GM21529 (cell line): ENCODE measurements at regions not wholly inside any gene's neighbourhood (a gene's known extent, or its start where the extent isn't known, plus 50 kb on each side); places are given as distances from the start of the nearest gene placed in this dataset.

ENCODE experiments used
- ATAC-seq: cut with Tn5 transposase; IDR thresholded peaks from one replicate; pipeline ENCODE4 v1.9.1; 2021; ENCODE audit not compliant: unreplicated experiment

- ATAC-seq: no peak
Measured at GRCh38 chr2:5039241-5039975, 652.8 kb upstream of the SOX11 start.

DNA sequence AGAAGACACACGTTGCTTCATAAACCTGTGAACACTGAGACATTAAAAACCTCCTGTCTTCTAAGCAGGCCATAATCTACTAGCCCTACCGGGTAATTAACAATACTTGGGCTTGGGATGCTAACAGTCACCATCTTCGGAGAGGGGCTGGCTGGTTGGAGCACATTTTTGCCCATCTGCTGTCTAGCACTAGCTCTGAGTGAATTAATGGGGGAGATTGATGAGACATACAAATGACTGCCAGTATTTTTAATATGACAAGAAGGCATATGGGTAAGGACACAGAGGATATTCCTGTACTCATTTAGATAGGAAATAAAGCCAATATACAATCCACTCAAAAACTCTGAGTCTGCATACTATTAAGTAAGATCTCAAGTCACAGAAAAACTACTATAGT is 651.6 kb upstream of the SOX11 start:
- no peak for ATAC-seq

- no peak for ATAC-seq
Measured at GRCh38 chr2:5041501-5041900, 650.7 kb upstream of the SOX11 start.

- no peak for ATAC-seq
Measured at GRCh38 chr2:5042666-5043440, 649.3 kb upstream of the SOX11 start.

GRCh38 chr2:5051300-5051699 is 640.9 kb upstream of the SOX11 start:
- no peak for ATAC-seq

DNA sequence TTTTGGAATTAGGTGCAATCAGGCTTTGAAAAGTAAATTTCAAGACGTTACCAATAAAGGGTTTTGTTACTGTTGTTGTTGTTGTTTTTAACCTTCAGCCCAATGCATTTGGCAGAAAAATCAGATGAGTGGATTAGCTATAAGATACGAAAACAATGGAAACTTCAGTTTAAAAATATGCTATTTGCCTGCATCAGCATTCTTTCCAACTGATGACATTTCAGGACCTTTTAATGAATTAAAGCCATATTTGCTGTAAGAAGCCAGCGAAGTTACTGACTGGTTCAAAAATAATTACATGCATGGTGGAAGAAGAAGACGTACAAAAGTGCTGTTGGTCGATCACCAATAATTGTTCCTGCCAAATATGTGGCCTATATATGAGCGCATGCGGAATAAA is 639.3 kb upstream of the SOX11 start:
- ATAC-seq: no peak

- no peak for ATAC-seq
Measured at GRCh38 chr2:5057891-5058351, 634.3 kb upstream of the SOX11 start.

- ATAC-seq: no peak
Measured at GRCh38 chr2:5060956-5061355, 631.2 kb upstream of the SOX11 start.

- ATAC-seq: no peak
Measured at GRCh38 chr2:5064687-5065086, 627.5 kb upstream of the SOX11 start.

GRCh38 chr2:5067816-5068215 is 624.4 kb upstream of the SOX11 start:
- ATAC-seq: no peak

- no peak for ATAC-seq
Measured at GRCh38 chr2:5070257-5070656, 621.9 kb upstream of the SOX11 start.

- no peak for ATAC-seq
Measured at GRCh38 chr2:5074733-5075132, 617.5 kb upstream of the SOX11 start.

- ATAC-seq: no peak
Measured at GRCh38 chr2:5076599-5076998, 615.6 kb upstream of the SOX11 start.

DNA sequence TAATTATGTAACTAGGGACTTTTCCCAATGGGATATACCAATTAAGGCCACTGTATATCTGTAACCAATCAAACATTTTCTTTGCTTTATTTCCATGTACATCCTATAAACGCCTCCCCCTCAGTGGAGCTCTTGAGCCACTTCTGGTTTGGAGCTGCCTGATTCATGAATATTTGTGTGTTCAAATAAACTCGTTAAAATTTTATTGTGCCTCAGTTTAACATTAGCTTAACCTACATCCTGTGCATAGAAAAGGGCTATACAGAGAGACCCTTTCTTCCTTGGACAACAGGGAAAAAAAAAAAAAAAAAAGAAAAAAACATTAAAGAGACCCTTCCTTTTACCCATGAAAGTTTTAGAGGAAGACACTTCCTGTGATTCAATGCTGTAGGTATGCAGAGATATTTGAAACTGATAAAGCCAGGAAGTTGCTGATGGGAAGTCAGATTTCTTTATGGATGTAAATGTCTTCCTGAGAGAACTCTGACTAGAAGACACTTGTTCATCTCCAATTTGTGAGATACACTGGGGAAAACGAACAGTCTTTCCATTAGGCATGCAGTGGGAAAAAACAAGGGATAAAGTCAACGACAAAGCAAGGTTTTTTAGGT is 614.6 kb upstream of the SOX11 start:
- ATAC-seq: no peak

GRCh38 chr2:5083402-5083801 is 608.8 kb upstream of the SOX11 start:
- ATAC-seq: no peak

DNA sequence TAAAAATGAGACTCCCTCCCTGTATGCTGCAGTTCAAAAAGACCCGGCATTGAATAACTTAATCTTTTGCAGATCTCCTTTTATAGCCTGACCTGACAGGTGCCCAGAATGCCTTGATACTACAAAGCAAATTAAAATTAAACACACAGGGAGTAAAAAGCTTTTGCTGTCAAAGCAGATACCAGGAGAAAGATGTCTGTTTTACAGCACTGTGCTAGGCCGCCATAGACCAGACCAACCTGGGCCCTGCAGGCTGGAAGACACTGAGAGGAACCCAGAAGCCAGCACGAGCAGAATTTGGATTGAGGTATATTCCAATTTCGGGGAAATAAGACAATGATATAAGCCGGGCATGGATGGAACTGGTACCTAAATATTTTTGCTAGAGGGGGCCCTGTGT is 602.8 kb upstream of the SOX11 start:
- no peak for ATAC-seq

DNA sequence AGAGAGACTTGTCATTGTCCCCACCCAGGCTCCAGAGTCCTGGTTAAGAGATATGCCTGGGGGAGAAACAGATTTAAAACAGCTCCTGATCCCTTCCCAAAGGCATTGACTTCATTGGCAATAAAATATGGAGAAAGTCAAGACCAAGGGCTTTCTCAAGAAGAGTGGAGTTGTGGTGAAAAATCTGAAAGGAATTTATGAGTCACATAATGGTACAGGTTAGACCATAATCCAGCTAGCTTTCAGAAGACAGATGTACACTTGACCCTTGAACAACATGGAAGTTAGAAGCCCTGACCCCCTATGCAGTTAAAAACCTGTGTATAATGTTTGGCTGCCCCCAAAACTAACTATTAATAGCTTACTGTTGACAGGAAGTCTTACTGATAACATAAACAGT is 599.1 kb upstream of the SOX11 start:
- no peak for ATAC-seq

DNA sequence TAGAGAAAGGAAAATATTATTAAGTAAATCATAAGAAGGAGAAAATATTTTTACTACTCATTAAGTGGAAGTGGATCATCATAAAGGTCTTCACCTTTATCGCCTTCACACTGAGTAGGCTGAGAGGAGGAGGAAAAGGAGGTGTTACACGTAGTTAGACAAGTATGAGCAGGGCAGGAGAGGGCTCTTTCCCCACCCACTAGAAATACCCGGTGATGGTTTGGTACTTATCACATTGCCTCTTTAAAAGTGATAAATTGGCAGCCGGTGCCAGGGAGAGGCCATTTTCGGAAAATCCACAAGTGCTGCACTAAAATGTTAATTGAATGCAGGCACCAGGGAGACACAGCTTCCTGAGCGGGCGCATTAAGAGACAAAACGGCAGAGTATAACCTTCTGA is 598.7 kb upstream of the SOX11 start:
- no peak for ATAC-seq

GRCh38 chr2:5094192-5094591 is 598.0 kb upstream of the SOX11 start:
- ATAC-seq: no peak

- no peak for ATAC-seq
Measured at GRCh38 chr2:5098286-5098685, 593.9 kb upstream of the SOX11 start.

GRCh38 chr2:5102823-5103222 is 589.4 kb upstream of the SOX11 start:
- no peak for ATAC-seq

DNA sequence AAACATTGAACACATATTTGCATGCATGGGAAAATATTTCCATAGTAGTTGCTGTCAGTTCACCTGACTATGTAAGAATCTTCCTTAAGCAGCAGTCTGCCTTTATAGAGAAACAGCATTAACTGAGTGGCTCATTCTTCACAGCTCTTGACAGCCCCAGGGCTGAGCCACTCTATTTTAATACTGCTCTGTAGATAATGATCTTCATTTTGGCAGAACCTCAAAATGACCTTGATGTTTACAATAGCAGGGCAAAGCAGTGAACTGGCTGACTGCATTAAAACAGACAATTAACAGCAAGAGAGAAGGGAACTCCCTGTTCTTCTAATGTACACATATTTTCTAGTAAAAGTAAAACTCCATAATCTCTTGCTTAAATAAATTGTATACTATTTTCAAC is 580.6 kb upstream of the SOX11 start:
- ATAC-seq: no peak
